WTC11 (cell line): ENCODE measurements at regions not wholly inside any gene's neighbourhood (a gene's known extent, or its start where the extent isn't known, plus 50 kb on each side); places are given as distances from the start of the nearest gene placed in this dataset.

Source experiments
- ATAC-seq: fragments of 200-7000 bp; cut with Tn5 transposase; 2 replicates; pipeline ENCODE4 v1.10.0; 2021; ENCODE audit warnings: mild to moderate bottlenecking, moderate library complexity
- CTCF ChIA-PET: fragments of 300-600 bp; sonication (Branson Sonifier 250); formaldehyde crosslinking; loops from one replicate; lab custom pipeline; 2021; ENCODE audit warnings: antibody characterized with exemption; lab: Charles Lee
- POLR2A ChIA-PET: fragments of 350-600 bp; sonication (Branson Sonifier 250); formaldehyde crosslinking; loops from one replicate; lab custom pipeline; 2021; ENCODE audit warnings: antibody characterized with exemption; lab: Charles Lee
- DNase-seq: peaks from one replicate; pipeline ENCODE4 v3.0.0; 2021; ENCODE audit warnings: low spot score
- H3K27ac Mint-ChIP-seq: 2 replicates; pipeline ENCODE4 v1.8.0; 2021; ENCODE audit warnings: mixed read lengths
- H3K27me3 Mint-ChIP-seq: 2 replicates; pipeline ENCODE4 v1.8.0; 2021; ENCODE audit warnings: low read depth, mild to moderate bottlenecking, moderate library complexity, mixed read lengths
- H3K36me3 Mint-ChIP-seq: 2 replicates; pipeline ENCODE4 v1.8.0; 2021; ENCODE audit warnings: mixed read lengths
- H3K4me1 Mint-ChIP-seq: 2 replicates; pipeline ENCODE4 v1.8.0; 2022; ENCODE audit warnings: mixed read lengths
- H3K4me3 Mint-ChIP-seq: 2 replicates; pipeline ENCODE4 v1.8.0; 2021; ENCODE audit warnings: mild to moderate bottlenecking, moderate library complexity, mixed read lengths
- H3K9me3 Mint-ChIP-seq: 2 replicates; pipeline ENCODE4 v1.8.0; 2021; ENCODE audit warnings: mixed read lengths
- CREB1 ChIP-seq: sonication (generic); formaldehyde crosslinking; IDR thresholded peaks from 2 replicates; pipeline ENCODE4 v1.8.0; 2023; ENCODE audit warnings: mild to moderate bottlenecking, missing genetic modification reagents
- CTCF ChIP-seq: fragments of 200-600 bp; IDR thresholded peaks from 2 replicates; pipeline ENCODE4 v1.8.0; 2022; ENCODE audit warnings: antibody characterized with exemption
- ERG ChIP-seq: fragments of 250-450 bp; sonication (Bioruptor Pico); IDR thresholded peaks from 2 replicates; pipeline ENCODE4 v1.8.0; 2021; ENCODE audit warnings: mild to moderate bottlenecking
- GRHL2 ChIP-seq: fragments of 250-450 bp; sonication (Bioruptor Pico); IDR thresholded peaks from 2 replicates; pipeline ENCODE4 v1.8.0; 2022; ENCODE audit warnings: mild to moderate bottlenecking, moderate library complexity; ENCODE audit not compliant: insufficient replicate concordance, severe bottlenecking
- HMGXB4 ChIP-seq: sonication (generic); formaldehyde crosslinking; IDR thresholded peaks from 2 replicates; pipeline ENCODE4 v1.8.1; 2023; ENCODE audit warnings: mild to moderate bottlenecking, moderate library complexity, missing genetic modification reagents
- NFATC4 ChIP-seq: fragments of 250-450 bp; sonication (Bioruptor Pico); IDR thresholded peaks from 2 replicates; pipeline ENCODE4 v1.9.0; 2021; ENCODE audit warnings: mild to moderate bottlenecking
- NR1H2 ChIP-seq: sonication (generic); formaldehyde crosslinking; IDR thresholded peaks from 2 replicates; pipeline ENCODE4 v1.9.0; 2021; ENCODE audit warnings: mild to moderate bottlenecking, moderate library complexity, missing genetic modification reagents
- NR2C2 ChIP-seq: sonication (generic); formaldehyde crosslinking; IDR thresholded peaks from 2 replicates; pipeline ENCODE4 v1.8.0; 2022; ENCODE audit warnings: mild to moderate bottlenecking, missing genetic modification reagents
- PRRX2 ChIP-seq: fragments of 250-450 bp; sonication (Bioruptor Pico); IDR thresholded peaks from 2 replicates; pipeline ENCODE4 v1.8.0; 2021; ENCODE audit warnings: mild to moderate bottlenecking
- RELA ChIP-seq: sonication (generic); formaldehyde crosslinking; IDR thresholded peaks from 2 replicates; pipeline ENCODE4 v1.8.1; 2022; ENCODE audit warnings: missing genetic modification reagents, mild to moderate bottlenecking, borderline replicate concordance
- RORB ChIP-seq: fragments of 250-450 bp; sonication (Bioruptor Pico); IDR thresholded peaks from 2 replicates; pipeline ENCODE4 v1.9.0; 2021; ENCODE audit warnings: mild to moderate bottlenecking
- SMAD4 ChIP-seq: sonication (generic); formaldehyde crosslinking; IDR thresholded peaks from 2 replicates; pipeline ENCODE4 v1.8.0; 2022; ENCODE audit warnings: mild to moderate bottlenecking, missing genetic modification reagents
- TCF7 ChIP-seq: sonication (generic); formaldehyde crosslinking; IDR thresholded peaks from 2 replicates; pipeline ENCODE4 v1.8.0; 2022; ENCODE audit warnings: mild to moderate bottlenecking, low read depth, missing genetic modification reagents, moderate library complexity
- ZNF121 ChIP-seq: sonication (generic); formaldehyde crosslinking; IDR thresholded peaks from 2 replicates; pipeline ENCODE4 v1.8.0; 2023; ENCODE audit warnings: missing genetic modification reagents
- ZNF232 ChIP-seq: sonication (generic); formaldehyde crosslinking; IDR thresholded peaks from 2 replicates; pipeline ENCODE4 v1.8.0; 2022; ENCODE audit warnings: mild to moderate bottlenecking, missing genetic modification reagents
- ZNF317 ChIP-seq: sonication (generic); formaldehyde crosslinking; IDR thresholded peaks from 2 replicates; pipeline ENCODE4 v1.8.1; 2023; ENCODE audit warnings: low read depth, mild to moderate bottlenecking, moderate library complexity, missing genetic modification reagents, borderline replicate concordance
- ZNF671 ChIP-seq: fragments of 250-450 bp; sonication (Bioruptor Pico); IDR thresholded peaks from 2 replicates; pipeline ENCODE4 v1.8.0; 2021; ENCODE audit warnings: mild to moderate bottlenecking
- ZSCAN18 ChIP-seq: fragments of 250-450 bp; sonication (Bioruptor Pico); IDR thresholded peaks from 2 replicates; pipeline ENCODE4 v2.1.2; 2022; ENCODE audit warnings: mild to moderate bottlenecking, moderate library complexity
- TF ChIP-seq, protein P1 (sequence below): sonication (generic); formaldehyde crosslinking; IDR thresholded peaks from 2 replicates; pipeline ENCODE4 v1.8.1; 2023; ENCODE audit warnings: mild to moderate bottlenecking, missing genetic modification reagents, moderate library complexity
- TF ChIP-seq, protein P2 (sequence below): sonication (generic); formaldehyde crosslinking; IDR thresholded peaks from 2 replicates; pipeline ENCODE4 v1.8.1; 2023; ENCODE audit warnings: mild to moderate bottlenecking, missing genetic modification reagents
- TF ChIP-seq, protein P3 (sequence below): sonication (generic); formaldehyde crosslinking; IDR thresholded peaks from 2 replicates; pipeline ENCODE4 v1.8.1; 2023; ENCODE audit warnings: mild to moderate bottlenecking, missing genetic modification reagents, borderline replicate concordance
- TF ChIP-seq, protein P4 (sequence below): sonication (generic); formaldehyde crosslinking; IDR thresholded peaks from 2 replicates; pipeline ENCODE4 v1.8.0; 2022; ENCODE audit warnings: mild to moderate bottlenecking, missing genetic modification reagents

DNA sequence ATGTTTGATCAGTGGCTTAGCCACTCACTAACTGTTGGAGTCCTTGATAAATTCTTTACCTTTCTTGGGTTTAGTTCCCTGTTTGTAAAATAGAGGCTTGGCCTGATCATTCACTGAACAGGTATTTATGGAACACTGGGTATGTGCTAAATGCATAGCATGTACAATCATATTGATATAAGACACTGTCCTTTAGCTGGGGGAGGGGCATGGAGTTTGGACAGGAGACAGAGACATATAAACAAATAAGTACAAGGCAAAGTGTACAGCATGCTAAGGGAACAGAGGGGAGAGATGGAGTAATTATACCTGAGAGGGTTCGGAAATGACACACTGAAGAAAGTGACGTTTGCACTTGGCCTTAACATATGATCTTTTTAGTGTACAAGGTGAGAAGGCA, 124.3 kb upstream of the CACNA1E start:
- no peaks in the 10 kb centered on the region for H3K36me3 Mint-ChIP-seq
- ATAC-seq: no peak
- H3K9me3 Mint-ChIP-seq: no peaks in the 10 kb centered on the region
- no peak overlapping the region for H3K27ac Mint-ChIP-seq
- no peaks in the 10 kb centered on the region; the same call in 1 of the 2 replicates for H3K27me3 Mint-ChIP-seq
- peaks cover 7% of the 10 kb centered on the region for H3K4me1 Mint-ChIP-seq
- no peak for DNase-seq
- POLR2A ChIA-PET: no interaction called here
- no peak overlapping the region for H3K4me3 Mint-ChIP-seq
- CTCF ChIA-PET: interaction anchor here (1.5 to 1.6 kb wide), 2 partner anchors 66 to 169 kb away, joined by 5 to 6 read pairs; no protein-coding TSS in a partner anchor
- TF ChIP-seq ZNF121: no peak
- no peak for TF ChIP-seq ZNF671 (CRISPR knock-in tag)
- TF ChIP-seq ZNF232 (CRISPR knock-in tag): no peak
- TF ChIP-seq, protein P1, sequence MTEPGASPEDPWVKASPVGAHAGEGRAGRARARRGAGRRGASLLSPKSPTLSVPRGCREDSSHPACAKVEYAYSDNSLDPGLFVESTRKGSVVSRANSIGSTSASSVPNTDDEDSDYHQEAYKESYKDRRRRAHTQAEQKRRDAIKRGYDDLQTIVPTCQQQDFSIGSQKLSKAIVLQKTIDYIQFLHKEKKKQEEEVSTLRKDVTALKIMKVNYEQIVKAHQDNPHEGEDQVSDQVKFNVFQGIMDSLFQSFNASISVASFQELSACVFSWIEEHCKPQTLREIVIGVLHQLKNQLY (CRISPR knock-in tag): no peak
- TF ChIP-seq ZSCAN18 (CRISPR knock-in tag): no peak
- TF ChIP-seq RELA (CRISPR knock-in tag): no peak
- no peak for TF ChIP-seq ZNF317 (CRISPR knock-in tag)
- TF ChIP-seq NFATC4 (CRISPR knock-in tag): no peak
- no peak for TF ChIP-seq GRHL2
- TF ChIP-seq NR1H2: no peak

GRCh38 chr1:181364801-181365200, 118.5 kb upstream of the CACNA1E start:
- no peaks in the 10 kb centered on the region for H3K9me3 Mint-ChIP-seq
- POLR2A ChIA-PET: no interaction called here
- H3K36me3 Mint-ChIP-seq: no peaks in the 10 kb centered on the region
- no peaks in the 10 kb centered on the region for H3K4me1 Mint-ChIP-seq
- DNase-seq (no peak), ATAC-seq (no peak)
- no peak overlapping the region for H3K27ac Mint-ChIP-seq
- no peaks in the 10 kb centered on the region for H3K27me3 Mint-ChIP-seq
- CTCF ChIA-PET: no interaction called here
- H3K4me3 Mint-ChIP-seq: no peak overlapping the region
- TF ChIP-seq, protein P2, sequence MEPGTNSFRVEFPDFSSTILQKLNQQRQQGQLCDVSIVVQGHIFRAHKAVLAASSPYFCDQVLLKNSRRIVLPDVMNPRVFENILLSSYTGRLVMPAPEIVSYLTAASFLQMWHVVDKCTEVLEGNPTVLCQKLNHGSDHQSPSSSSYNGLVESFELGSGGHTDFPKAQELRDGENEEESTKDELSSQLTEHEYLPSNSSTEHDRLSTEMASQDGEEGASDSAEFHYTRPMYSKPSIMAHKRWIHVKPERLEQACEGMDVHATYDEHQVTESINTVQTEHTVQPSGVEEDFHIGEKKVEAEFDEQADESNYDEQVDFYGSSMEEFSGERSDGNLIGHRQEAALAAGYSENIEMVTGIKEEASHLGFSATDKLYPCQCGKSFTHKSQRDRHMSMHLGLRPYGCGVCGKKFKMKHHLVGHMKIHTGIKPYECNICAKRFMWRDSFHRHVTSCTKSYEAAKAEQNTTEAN (CRISPR knock-in tag): no peak
- TF ChIP-seq, protein P3, sequence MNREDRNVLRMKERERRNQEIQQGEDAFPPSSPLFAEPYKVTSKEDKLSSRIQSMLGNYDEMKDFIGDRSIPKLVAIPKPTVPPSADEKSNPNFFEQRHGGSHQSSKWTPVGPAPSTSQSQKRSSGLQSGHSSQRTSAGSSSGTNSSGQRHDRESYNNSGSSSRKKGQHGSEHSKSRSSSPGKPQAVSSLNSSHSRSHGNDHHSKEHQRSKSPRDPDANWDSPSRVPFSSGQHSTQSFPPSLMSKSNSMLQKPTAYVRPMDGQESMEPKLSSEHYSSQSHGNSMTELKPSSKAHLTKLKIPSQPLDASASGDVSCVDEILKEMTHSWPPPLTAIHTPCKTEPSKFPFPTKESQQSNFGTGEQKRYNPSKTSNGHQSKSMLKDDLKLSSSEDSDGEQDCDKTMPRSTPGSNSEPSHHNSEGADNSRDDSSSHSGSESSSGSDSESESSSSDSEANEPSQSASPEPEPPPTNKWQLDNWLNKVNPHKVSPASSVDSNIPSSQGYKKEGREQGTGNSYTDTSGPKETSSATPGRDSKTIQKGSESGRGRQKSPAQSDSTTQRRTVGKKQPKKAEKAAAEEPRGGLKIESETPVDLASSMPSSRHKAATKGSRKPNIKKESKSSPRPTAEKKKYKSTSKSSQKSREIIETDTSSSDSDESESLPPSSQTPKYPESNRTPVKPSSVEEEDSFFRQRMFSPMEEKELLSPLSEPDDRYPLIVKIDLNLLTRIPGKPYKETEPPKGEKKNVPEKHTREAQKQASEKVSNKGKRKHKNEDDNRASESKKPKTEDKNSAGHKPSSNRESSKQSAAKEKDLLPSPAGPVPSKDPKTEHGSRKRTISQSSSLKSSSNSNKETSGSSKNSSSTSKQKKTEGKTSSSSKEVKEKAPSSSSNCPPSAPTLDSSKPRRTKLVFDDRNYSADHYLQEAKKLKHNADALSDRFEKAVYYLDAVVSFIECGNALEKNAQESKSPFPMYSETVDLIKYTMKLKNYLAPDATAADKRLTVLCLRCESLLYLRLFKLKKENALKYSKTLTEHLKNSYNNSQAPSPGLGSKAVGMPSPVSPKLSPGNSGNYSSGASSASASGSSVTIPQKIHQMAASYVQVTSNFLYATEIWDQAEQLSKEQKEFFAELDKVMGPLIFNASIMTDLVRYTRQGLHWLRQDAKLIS (CRISPR knock-in tag): no peak
- TF ChIP-seq CREB1 (CRISPR knock-in tag): no peak
- no peak for TF ChIP-seq CTCF
- TF ChIP-seq HMGXB4 (CRISPR knock-in tag): no peak
- no peak for TF ChIP-seq ZNF121
- no peak for TF ChIP-seq ZNF671 (CRISPR knock-in tag)
- no peak for TF ChIP-seq SMAD4 (CRISPR knock-in tag)
- TF ChIP-seq, protein P4, sequence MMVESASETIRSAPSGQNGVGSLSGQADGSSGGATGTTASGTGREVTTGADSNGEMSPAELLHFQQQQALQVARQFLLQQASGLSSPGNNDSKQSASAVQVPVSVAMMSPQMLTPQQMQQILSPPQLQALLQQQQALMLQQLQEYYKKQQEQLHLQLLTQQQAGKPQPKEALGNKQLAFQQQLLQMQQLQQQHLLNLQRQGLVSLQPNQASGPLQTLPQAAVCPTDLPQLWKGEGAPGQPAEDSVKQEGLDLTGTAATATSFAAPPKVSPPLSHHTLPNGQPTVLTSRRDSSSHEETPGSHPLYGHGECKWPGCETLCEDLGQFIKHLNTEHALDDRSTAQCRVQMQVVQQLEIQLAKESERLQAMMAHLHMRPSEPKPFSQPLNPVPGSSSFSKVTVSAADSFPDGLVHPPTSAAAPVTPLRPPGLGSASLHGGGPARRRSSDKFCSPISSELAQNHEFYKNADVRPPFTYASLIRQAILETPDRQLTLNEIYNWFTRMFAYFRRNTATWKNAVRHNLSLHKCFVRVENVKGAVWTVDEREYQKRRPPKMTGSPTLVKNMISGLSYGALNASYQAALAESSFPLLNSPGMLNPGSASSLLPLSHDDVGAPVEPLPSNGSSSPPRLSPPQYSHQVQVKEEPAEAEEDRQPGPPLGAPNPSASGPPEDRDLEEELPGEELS (CRISPR knock-in tag): no peak
- no peak for TF ChIP-seq ERG (CRISPR knock-in tag)
- TF ChIP-seq GRHL2: no peak
- TF ChIP-seq PRRX2 (CRISPR knock-in tag): no peak
- no peak for TF ChIP-seq TCF7 (CRISPR knock-in tag)
- no peak for TF ChIP-seq NR2C2 (CRISPR knock-in tag)
- no peak for TF ChIP-seq RORB
